CD4-positive, alpha-beta T cell (primary cell): ENCODE measurements at regions not wholly inside any gene's neighbourhood (a gene's known extent, or its start where the extent isn't known, plus 50 kb on each side); places are given as distances from the start of the nearest gene placed in this dataset.
A peak's percentile ranks its signal among the peaks of the same experiment; 100 is the strongest.

Experiments
- ATAC-seq: fragments of 200-7000 bp; cut with Tn5 transposase; one replicate; pipeline ENCODE4 v1.10.0; 2022; ENCODE audit warnings: mild to moderate bottlenecking; ENCODE audit not compliant: poor library complexity
- CTCF ChIA-PET: fragments of 350-600 bp; sonication (Branson Sonifier 250); formaldehyde crosslinking; loops from one replicate; lab custom pipeline; 2021; ENCODE audit warnings: antibody characterized with exemption, inconsistent platforms; lab: Charles Lee
- POLR2A ChIA-PET: fragments of 350-600 bp; sonication (Branson Sonifier 250); formaldehyde crosslinking; loops from one replicate; lab custom pipeline; 2021; ENCODE audit warnings: antibody characterized with exemption, inconsistent platforms; lab: Charles Lee
- DNase-seq, 14 experiments: peaks; one replicate each; pipeline ENCODE4 v3.0.0-alpha.2; 2013 to 2020; ENCODE audit warnings: mixed read lengths in 2 of 14
- H3K27ac ChIP-seq, 2 donors: one replicate each; pipeline versions ENCODE4 v1.5.1 to v1.7.0; 2013; ENCODE audit warnings: low read length in 2 of 2, low read depth in 1 of 2, mild to moderate bottlenecking in 1 of 2
- H3K27me3 ChIP-seq, 2 experiments: 1 replicate in 1 of 2; 2 replicates in 1 of 2; pipeline versions ENCODE4 v1.6.1 to v1.7.0; 2013; ENCODE audit warnings: low read length in 2 of 2, control low read depth in 1 of 2, mild to moderate bottlenecking in 1 of 2, moderate library complexity in 1 of 2; ENCODE audit not compliant: insufficient read depth in 2 of 2, control insufficient read depth in 1 of 2
- H3K36me3 ChIP-seq: one replicate; pipeline ENCODE4 v1.6.1; 2013; ENCODE audit warnings: low read length, control low read depth; ENCODE audit not compliant: insufficient read depth
- H3K4me1 ChIP-seq: one replicate; pipeline ENCODE4 v1.6.1; 2013; ENCODE audit warnings: low read length, control low read depth; ENCODE audit not compliant: insufficient read depth
- H3K4me3 ChIP-seq: one replicate; pipeline ENCODE4 v1.5.1; 2013; ENCODE audit warnings: mild to moderate bottlenecking, low read length, moderate library complexity
- H3K9me3 ChIP-seq, 2 experiments: 1 replicate in 1 of 2; 2 replicates in 1 of 2; pipeline versions ENCODE4 v1.6.1 to v1.7.0; 2013; ENCODE audit warnings: low read length in 2 of 2, mild to moderate bottlenecking in 2 of 2, control low read depth in 1 of 2, moderate library complexity in 1 of 2; ENCODE audit not compliant: control insufficient read depth in 1 of 2, insufficient read depth in 1 of 2
- H3K27ac Mint-ChIP-seq: one replicate; pipeline ENCODE4 v1.8.0; 2020; ENCODE audit warnings: mixed read lengths
- H3K27me3 Mint-ChIP-seq: one replicate; pipeline ENCODE4 v1.8.0; 2021; ENCODE audit warnings: mixed read lengths
- H3K36me3 Mint-ChIP-seq: one replicate; pipeline ENCODE4 v1.8.0; 2021; ENCODE audit warnings: low read depth, mixed read lengths
- H3K4me1 Mint-ChIP-seq: one replicate; pipeline ENCODE4 v1.8.0; 2021; ENCODE audit warnings: low read depth, mixed read lengths
- H3K4me3 Mint-ChIP-seq: one replicate; pipeline ENCODE4 v1.8.0; 2020; ENCODE audit warnings: mild to moderate bottlenecking, mixed read lengths
- H3K9me3 Mint-ChIP-seq: one replicate; pipeline ENCODE4 v1.8.0; 2020; ENCODE audit warnings: mixed read lengths
- CTCF ChIP-seq: fragments of 200-600 bp; IDR thresholded peaks from one replicate; pipeline ENCODE4 v1.8.0; 2022; ENCODE audit warnings: antibody characterized with exemption, mild to moderate bottlenecking
- intact Hi-C, 2 experiments: fragments of 100-400 bp; cut with DNase I in 1 of 2; cut with micrococcal nuclease in 1 of 2; formaldehyde crosslinking; loops; one replicate each; pipeline versions ENCODE4 v1.15.1 to v1.9.0; 2023 to 2025; cut with DNase I, micrococcal nuclease

- DNase-seq: no peak
- intact Hi-C loops: no loop called here
- peaks cover 10% of the 10 kb centered on the region for H3K9me3 Mint-ChIP-seq
- ATAC-seq: no peak
- POLR2A ChIA-PET: interaction anchor here (0.6 kb wide), 1 partner anchor 600 kb away, joined by 3 read pairs; no protein-coding TSS in a partner anchor
- Histone ChIP-seq H3K4me1 (no peaks in the 10 kb centered on the region), H3K27me3 (no peaks in the 10 kb centered on the region), H3K36me3 (no peaks in the 10 kb centered on the region), H3K27ac (no peak overlapping the region), H3K4me3 (no peak overlapping the region), H3K9me3 (peaks cover 3 to 9% of the 10 kb centered on the region in 2 experiments)
- no peak for TF ChIP-seq CTCF
- H3K27me3 Mint-ChIP-seq: no peaks in the 10 kb centered on the region
- no peaks in the 10 kb centered on the region for H3K36me3 Mint-ChIP-seq
- CTCF ChIA-PET: no interaction called here
- no peak overlapping the region for H3K4me3 Mint-ChIP-seq
- H3K4me1 Mint-ChIP-seq: no peaks in the 10 kb centered on the region
- H3K27ac Mint-ChIP-seq: no peak overlapping the region
Measured at GRCh38 chr15:49715701-49716100, 94.9 kb downstream of the DTWD1 start.

GRCh38 chr15:49718234-49718633 is 97.4 kb downstream of the DTWD1 start:
- Mint-ChIP-seq H3K4me1 (no peaks in the 10 kb centered on the region), H3K27ac (no peak overlapping the region), H3K9me3 (no peaks in the 10 kb centered on the region), H3K36me3 (no peaks in the 10 kb centered on the region), H3K4me3 (no peak overlapping the region), H3K27me3 (peaks cover 11% of the 10 kb centered on the region)
- TF ChIP-seq CTCF: no peak
- peak in 2 of 14 experiments; percentile 16 to 17 for DNase-seq
- intact Hi-C loops: no loop called here
- no peak overlapping the region for H3K4me3 ChIP-seq
- ChIA-PET CTCF (interaction anchor here (1.5 kb wide), 1 partner anchor 18 kb away, joined by 3 read pairs; no protein-coding TSS in a partner anchor), POLR2A (no interaction called here)
- no peak overlapping the region for H3K27ac ChIP-seq
- no peaks in the 10 kb centered on the region for H3K9me3 ChIP-seq
- no peaks in the 10 kb centered on the region for H3K36me3 ChIP-seq
- ATAC-seq: no peak
- H3K4me1 ChIP-seq: no peaks in the 10 kb centered on the region
- H3K27me3 ChIP-seq: peaks cover 0 to 4% of the 10 kb centered on the region in 2 experiments

GRCh38 chr15:49718846-49719245 is 98.0 kb downstream of the DTWD1 start:
- no peaks in the 10 kb centered on the region for H3K4me1 Mint-ChIP-seq
- ChIA-PET POLR2A (no interaction called here), CTCF (interaction anchor here (1.5 kb wide), 1 partner anchor 18 kb away, joined by 3 read pairs; no protein-coding TSS in a partner anchor)
- H3K4me1 ChIP-seq: no peaks in the 10 kb centered on the region
- no peaks in the 10 kb centered on the region for H3K9me3 Mint-ChIP-seq
- no peak overlapping the region for H3K27ac Mint-ChIP-seq
- peaks cover 0 to 4% of the 10 kb centered on the region in 2 experiments for H3K27me3 ChIP-seq
- no peaks in the 10 kb centered on the region for H3K9me3 ChIP-seq
- H3K27ac ChIP-seq: no peak overlapping the region
- ATAC-seq: no peak
- intact Hi-C loops: no loop called here
- no peak for TF ChIP-seq CTCF
- no peak for DNase-seq
- no peak overlapping the region for H3K4me3 Mint-ChIP-seq
- no peaks in the 10 kb centered on the region for H3K36me3 ChIP-seq
- no peaks in the 10 kb centered on the region for H3K36me3 Mint-ChIP-seq
- H3K4me3 ChIP-seq: no peak overlapping the region
- H3K27me3 Mint-ChIP-seq: peaks cover 15% of the 10 kb centered on the region
